ENCODE measurements at regions not wholly inside any gene's neighbourhood (a gene's known extent, or its start where the extent isn't known, plus 50 kb on each side); places are given as distances from the start of the nearest gene placed in this dataset.

GRCh38 chr5:82459626-82460025 lies 181.5 kb upstream of the RPS23 start:
- TF ChIP-seq POLR2A (IDR thresholded peaks at IDR 0.05; ENCODE audit: insufficient read depth in 1 of 2, low read depth in 2 of 2, low read length in 2 of 2), result no peak
- no peak for TF ChIP-seq FOSL1 (CRISPR knock-in tag; IDR thresholded peaks at IDR 0.05; ENCODE audit: borderline replicate concordance)

All from HepG2 (cell line).